HCT116 (cell line): ENCODE measurements at regions not wholly inside any gene's neighbourhood (a gene's known extent, or its start where the extent isn't known, plus 50 kb on each side); places are given as distances from the start of the nearest gene placed in this dataset.

Experiments
- ATAC-seq: fragments of 200-7000 bp; cut with Tn5 transposase; 2 replicates; pipeline ENCODE4 v1.9.1; 2020; ENCODE audit warnings: mild to moderate bottlenecking, moderate library complexity
- BruUV-seq: library from RNA; stranded (reverse); fragments of 400-500 nt; replicated peaks from 2 replicates; lab custom pipeline; 2021; lab: Mats Ljungman, UMichigan
- CTCF ChIA-PET: fragments of 300-600 bp; sonication (Branson Sonifier 250); formaldehyde crosslinking; loops from one replicate; lab custom pipeline; 2021; ENCODE audit warnings: antibody characterized with exemption; lab: Charles Lee
- POLR2A ChIA-PET: fragments of 300-600, 350-600 bp; sonication (Branson Sonifier 250); formaldehyde crosslinking; loops from one replicate; lab custom pipeline; 2021; ENCODE audit warnings: antibody characterized with exemption; lab: Charles Lee
- RAD21 ChIA-PET, 2 experiments: fragments of 300-600 bp; sonication (Branson Sonifier 250); formaldehyde crosslinking; loops; one replicate each; lab custom pipeline; 2023; ENCODE audit warnings: low total read pairs in 2 of 2; ENCODE audit not compliant: uncharacterized antibody in 2 of 2, unreplicated experiment in 2 of 2, low non-redundant PET in 1 of 2; lab: Charles Lee
- DNase-seq: peaks from one replicate; pipeline ENCODE4 v3.0.0-alpha.2; 2010; ENCODE audit warnings: low read depth, low spot score
- H2AFZ ChIP-seq: fragments of 200-600 bp; shearing (Covaris generic), sonication (generic); 2 replicates; pipeline ENCODE4 v1.6.1; 2017; ENCODE audit warnings: low read depth, mixed run types, mixed read lengths, antibody characterized with exemption, low read length; ENCODE audit not compliant: poor library complexity, severe bottlenecking
- H3K27ac ChIP-seq: 2 replicates; pipeline ENCODE4 v1.5.1; 2012; ENCODE audit warnings: low read depth, low read length
- H3K27me3 ChIP-seq: fragments of 200-600 bp; sonication (generic); 2 replicates; pipeline ENCODE4 v1.6.1; 2016; ENCODE audit warnings: mixed run types, low read length, mixed read lengths; ENCODE audit not compliant: insufficient read depth
- H3K36me3 ChIP-seq, 2 experiments: fragments of 200-500 bp in 1 of 2; fragments of 200-600 bp in 1 of 2; sonication (Bioruptor generic) in 1 of 2; sonication (generic) in 1 of 2; 2 replicates each; pipeline versions ENCODE4 v1.5.1 to v1.6.1; 2014 to 2016; ENCODE audit warnings: low read length in 2 of 2, inconsistent platforms in 1 of 2, mixed read lengths in 1 of 2, mixed run types in 1 of 2; ENCODE audit not compliant: insufficient read depth in 2 of 2, control insufficient read depth in 1 of 2
- H3K4me1 ChIP-seq, 2 experiments: fragments of 200-600 bp in 1 of 2; sonication (generic) in 1 of 2; 2 replicates each; pipeline versions ENCODE4 v1.5.1 to v1.6.1; 2012 to 2017; ENCODE audit warnings: low read length in 2 of 2, inconsistent platforms in 1 of 2, mild to moderate bottlenecking in 1 of 2, mixed read lengths in 1 of 2, mixed run types in 1 of 2, moderate library complexity in 1 of 2; ENCODE audit not compliant: insufficient read depth in 2 of 2, control insufficient read depth in 1 of 2
- H3K4me2 ChIP-seq: fragments of 200-600 bp; sonication (generic); 2 replicates; pipeline ENCODE4 v1.6.1; 2017; ENCODE audit warnings: mixed run types, low read length, mixed read lengths
- H3K4me3 ChIP-seq, 2 experiments: fragments of 200-600 bp in 1 of 2; sonication (generic) in 1 of 2; replicated peaks in 1 of 2; 2 replicates each; pipeline ENCODE4 v1.5.1; 2011 to 2016; ENCODE audit warnings: low read length in 2 of 2, control low read depth in 1 of 2, low read depth in 1 of 2, mild to moderate bottlenecking in 1 of 2, mixed read lengths in 1 of 2, mixed run types in 1 of 2
- H3K79me2 ChIP-seq: fragments of 200-600 bp; sonication (generic); 2 replicates; pipeline ENCODE4 v1.6.1; 2017; ENCODE audit warnings: mild to moderate bottlenecking, mixed run types, low read length, moderate library complexity, mixed read lengths; ENCODE audit not compliant: insufficient read depth
- H3K9ac ChIP-seq: fragments of 200-600 bp; sonication (generic); 2 replicates; pipeline ENCODE4 v1.6.1; 2016; ENCODE audit warnings: low read length, mixed read lengths
- H3K9me2 ChIP-seq: fragments of 200-600 bp; sonication (generic), shearing (Covaris generic); 2 replicates; pipeline ENCODE4 v1.6.1; 2017; ENCODE audit warnings: mixed run types, mild to moderate bottlenecking, moderate library complexity; ENCODE audit not compliant: insufficient read depth
- H3K9me3 ChIP-seq, 2 experiments: fragments of 200-500 bp in 1 of 2; fragments of 200-600 bp in 1 of 2; sonication (Bioruptor generic) in 1 of 2; sonication (generic) in 1 of 2; 2 replicates each; pipeline ENCODE4 v1.6.1; 2014 to 2017; ENCODE audit warnings: low read length in 2 of 2, mixed read lengths in 2 of 2, inconsistent platforms in 1 of 2, low read depth in 1 of 2, mild to moderate bottlenecking in 1 of 2, mixed run types in 1 of 2, moderate library complexity in 1 of 2; ENCODE audit not compliant: control insufficient read depth in 1 of 2, insufficient read depth in 1 of 2
- H4K20me1 ChIP-seq: fragments of 200-600 bp; sonication (generic), shearing (Covaris generic); 2 replicates; pipeline ENCODE4 v1.6.1; 2017; ENCODE audit warnings: mixed run types, mild to moderate bottlenecking, moderate library complexity; ENCODE audit not compliant: insufficient read depth
- CBX3 ChIP-seq: IDR thresholded peaks from 2 replicates; pipeline ENCODE4 v1.6.1; 2012; ENCODE audit warnings: low read depth
- EGR1 ChIP-seq: IDR thresholded peaks from 2 replicates; pipeline ENCODE4 v1.6.1; 2012; ENCODE audit warnings: low read depth
- EZH2phosphoT487 ChIP-seq: fragments of 200-600 bp; IDR thresholded peaks from 2 replicates; pipeline ENCODE4 v1.6.1; 2018; ENCODE audit warnings: antibody characterized with exemption, borderline replicate concordance
- JUND ChIP-seq: IDR thresholded peaks from 2 replicates; pipeline ENCODE4 v1.6.1; 2012
- POLR2AphosphoS5 ChIP-seq: IDR thresholded peaks from 2 replicates; pipeline ENCODE4 v1.6.1; 2011; ENCODE audit warnings: mild to moderate bottlenecking, low read depth, low read length, moderate library complexity
- SIN3A ChIP-seq: IDR thresholded peaks from 2 replicates; pipeline ENCODE4 v1.6.1; 2012; ENCODE audit warnings: low read depth
- SP1 ChIP-seq: IDR thresholded peaks from 2 replicates; pipeline ENCODE4 v1.6.1; 2012; ENCODE audit warnings: low read depth
- TCF7L2 ChIP-seq: IDR thresholded peaks from 2 replicates; pipeline ENCODE4 v1.7.0; 2011; ENCODE audit warnings: borderline replicate concordance, inconsistent platforms; ENCODE audit not compliant: insufficient read depth, insufficient read length; ENCODE audit errors: extremely low read depth
- YY1 ChIP-seq: IDR thresholded peaks from 2 replicates; pipeline ENCODE4 v1.6.1; 2011; ENCODE audit warnings: low read length, low read depth, moderate library complexity, mild to moderate bottlenecking; ENCODE audit not compliant: insufficient replicate concordance; ENCODE audit errors: extremely low read depth
- ZFX ChIP-seq: fragments of 450-650 bp; IDR thresholded peaks from 2 replicates; pipeline ENCODE4 v1.6.1; 2017
- ZNF274 ChIP-seq: fragments of 200-500 bp; sonication (Bioruptor generic); IDR thresholded peaks from 2 replicates; pipeline ENCODE4 v1.6.1; 2014; ENCODE audit warnings: mild to moderate bottlenecking, low read depth, low read length, inconsistent platforms
- intact Hi-C: fragments of 100-400 bp; cut with micrococcal nuclease; formaldehyde crosslinking; loops from 2 replicates; pipeline ENCODE4 v1.10.0; 2022
- TF ChIP-seq, protein P1 (sequence below): IDR thresholded peaks from 2 replicates; pipeline ENCODE4 v1.6.1; 2012
- TF ChIP-seq, protein P2 (sequence below): IDR thresholded peaks from 2 replicates; pipeline ENCODE4 v1.6.1; 2012; ENCODE audit warnings: low read depth
- TF ChIP-seq, protein P3 (sequence below): IDR thresholded peaks from 2 replicates; pipeline ENCODE4 v1.6.1; 2011; ENCODE audit warnings: mild to moderate bottlenecking, low read length, moderate library complexity; ENCODE audit not compliant: insufficient replicate concordance; ENCODE audit errors: extremely low read depth
- TF ChIP-seq, protein P4 (sequence below), 3 experiments: fragments of 200-600 bp in 1 of 3; sonication (generic) in 1 of 3; IDR thresholded peaks in 2 of 3; conservative IDR thresholded peaks in 1 of 3; 2 replicates each; pipeline ENCODE4 v1.5.1; 2012 to 2017; ENCODE audit warnings: low read depth in 2 of 3, low read length in 2 of 3, antibody characterized with exemption in 1 of 3, borderline replicate concordance in 1 of 3, control low read depth in 1 of 3, mild to moderate bottlenecking in 1 of 3, mixed read lengths in 1 of 3, mixed run types in 1 of 3, moderate library complexity in 1 of 3; ENCODE audit not compliant: insufficient read depth in 1 of 3
- TF ChIP-seq, protein P5 (sequence below): IDR thresholded peaks from 2 replicates; pipeline ENCODE4 v1.6.1; 2012

DNA sequence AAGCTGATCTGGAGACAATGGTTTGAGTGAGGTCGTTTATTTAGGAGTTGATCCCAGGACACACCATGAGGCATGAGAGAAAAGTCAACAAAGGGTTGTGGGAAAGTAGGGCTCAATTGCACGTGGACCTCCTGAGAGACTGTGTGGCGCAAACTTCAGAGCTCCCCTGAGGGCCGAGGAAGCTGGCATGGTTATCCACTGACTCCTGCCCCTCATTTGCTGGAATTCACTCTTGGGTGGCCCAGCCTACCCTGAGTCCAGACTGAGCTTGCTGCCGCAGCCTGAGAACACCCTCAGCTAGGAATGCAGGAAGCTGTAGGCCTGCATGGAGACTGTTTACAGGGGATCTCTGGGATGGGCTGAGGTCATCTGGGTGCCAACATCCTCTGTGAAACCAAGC lies 301.0 kb downstream of the RWDD3 start:
- Histone ChIP-seq H3K27me3 (no peaks in the 10 kb centered on the region), H3K9ac (no peak overlapping the region), H3K9me3 (no peaks in the 10 kb centered on the region), H2AFZ (no peak overlapping the region), H4K20me1 (no peaks in the 10 kb centered on the region), H3K27ac (no peak overlapping the region), H3K4me2 (no peak overlapping the region), H3K9me2 (no peaks in the 10 kb centered on the region), H3K36me3 (no peaks in the 10 kb centered on the region), H3K4me1 (no peaks in the 10 kb centered on the region), H3K4me3 (no peak overlapping the region), H3K79me2 (no peaks in the 10 kb centered on the region)
- ChIA-PET POLR2A (no interaction called here), CTCF (no interaction called here), RAD21 (no interaction called here)
- BruUV-seq: no TSS peak
- no peak for TF ChIP-seq JUND
- TF ChIP-seq, protein P1, sequence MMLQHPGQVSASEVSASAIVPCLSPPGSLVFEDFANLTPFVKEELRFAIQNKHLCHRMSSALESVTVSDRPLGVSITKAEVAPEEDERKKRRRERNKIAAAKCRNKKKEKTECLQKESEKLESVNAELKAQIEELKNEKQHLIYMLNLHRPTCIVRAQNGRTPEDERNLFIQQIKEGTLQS: no peak
- no peak for TF ChIP-seq SIN3A
- TF ChIP-seq, protein P2, sequence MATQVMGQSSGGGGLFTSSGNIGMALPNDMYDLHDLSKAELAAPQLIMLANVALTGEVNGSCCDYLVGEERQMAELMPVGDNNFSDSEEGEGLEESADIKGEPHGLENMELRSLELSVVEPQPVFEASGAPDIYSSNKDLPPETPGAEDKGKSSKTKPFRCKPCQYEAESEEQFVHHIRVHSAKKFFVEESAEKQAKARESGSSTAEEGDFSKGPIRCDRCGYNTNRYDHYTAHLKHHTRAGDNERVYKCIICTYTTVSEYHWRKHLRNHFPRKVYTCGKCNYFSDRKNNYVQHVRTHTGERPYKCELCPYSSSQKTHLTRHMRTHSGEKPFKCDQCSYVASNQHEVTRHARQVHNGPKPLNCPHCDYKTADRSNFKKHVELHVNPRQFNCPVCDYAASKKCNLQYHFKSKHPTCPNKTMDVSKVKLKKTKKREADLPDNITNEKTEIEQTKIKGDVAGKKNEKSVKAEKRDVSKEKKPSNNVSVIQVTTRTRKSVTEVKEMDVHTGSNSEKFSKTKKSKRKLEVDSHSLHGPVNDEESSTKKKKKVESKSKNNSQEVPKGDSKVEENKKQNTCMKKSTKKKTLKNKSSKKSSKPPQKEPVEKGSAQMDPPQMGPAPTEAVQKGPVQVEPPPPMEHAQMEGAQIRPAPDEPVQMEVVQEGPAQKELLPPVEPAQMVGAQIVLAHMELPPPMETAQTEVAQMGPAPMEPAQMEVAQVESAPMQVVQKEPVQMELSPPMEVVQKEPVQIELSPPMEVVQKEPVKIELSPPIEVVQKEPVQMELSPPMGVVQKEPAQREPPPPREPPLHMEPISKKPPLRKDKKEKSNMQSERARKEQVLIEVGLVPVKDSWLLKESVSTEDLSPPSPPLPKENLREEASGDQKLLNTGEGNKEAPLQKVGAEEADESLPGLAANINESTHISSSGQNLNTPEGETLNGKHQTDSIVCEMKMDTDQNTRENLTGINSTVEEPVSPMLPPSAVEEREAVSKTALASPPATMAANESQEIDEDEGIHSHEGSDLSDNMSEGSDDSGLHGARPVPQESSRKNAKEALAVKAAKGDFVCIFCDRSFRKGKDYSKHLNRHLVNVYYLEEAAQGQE: no peak
- TF ChIP-seq, protein P3, sequence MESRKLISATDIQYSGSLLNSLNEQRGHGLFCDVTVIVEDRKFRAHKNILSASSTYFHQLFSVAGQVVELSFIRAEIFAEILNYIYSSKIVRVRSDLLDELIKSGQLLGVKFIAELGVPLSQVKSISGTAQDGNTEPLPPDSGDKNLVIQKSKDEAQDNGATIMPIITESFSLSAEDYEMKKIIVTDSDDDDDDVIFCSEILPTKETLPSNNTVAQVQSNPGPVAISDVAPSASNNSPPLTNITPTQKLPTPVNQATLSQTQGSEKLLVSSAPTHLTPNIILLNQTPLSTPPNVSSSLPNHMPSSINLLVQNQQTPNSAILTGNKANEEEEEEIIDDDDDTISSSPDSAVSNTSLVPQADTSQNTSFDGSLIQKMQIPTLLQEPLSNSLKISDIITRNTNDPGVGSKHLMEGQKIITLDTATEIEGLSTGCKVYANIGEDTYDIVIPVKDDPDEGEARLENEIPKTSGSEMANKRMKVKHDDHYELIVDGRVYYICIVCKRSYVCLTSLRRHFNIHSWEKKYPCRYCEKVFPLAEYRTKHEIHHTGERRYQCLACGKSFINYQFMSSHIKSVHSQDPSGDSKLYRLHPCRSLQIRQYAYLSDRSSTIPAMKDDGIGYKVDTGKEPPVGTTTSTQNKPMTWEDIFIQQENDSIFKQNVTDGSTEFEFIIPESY: no peak
- no peak for TF ChIP-seq EZH2phosphoT487
- no peak for TF ChIP-seq CBX3
- no peak for TF ChIP-seq EGR1
- no peak for TF ChIP-seq YY1
- TF ChIP-seq, protein P4, sequence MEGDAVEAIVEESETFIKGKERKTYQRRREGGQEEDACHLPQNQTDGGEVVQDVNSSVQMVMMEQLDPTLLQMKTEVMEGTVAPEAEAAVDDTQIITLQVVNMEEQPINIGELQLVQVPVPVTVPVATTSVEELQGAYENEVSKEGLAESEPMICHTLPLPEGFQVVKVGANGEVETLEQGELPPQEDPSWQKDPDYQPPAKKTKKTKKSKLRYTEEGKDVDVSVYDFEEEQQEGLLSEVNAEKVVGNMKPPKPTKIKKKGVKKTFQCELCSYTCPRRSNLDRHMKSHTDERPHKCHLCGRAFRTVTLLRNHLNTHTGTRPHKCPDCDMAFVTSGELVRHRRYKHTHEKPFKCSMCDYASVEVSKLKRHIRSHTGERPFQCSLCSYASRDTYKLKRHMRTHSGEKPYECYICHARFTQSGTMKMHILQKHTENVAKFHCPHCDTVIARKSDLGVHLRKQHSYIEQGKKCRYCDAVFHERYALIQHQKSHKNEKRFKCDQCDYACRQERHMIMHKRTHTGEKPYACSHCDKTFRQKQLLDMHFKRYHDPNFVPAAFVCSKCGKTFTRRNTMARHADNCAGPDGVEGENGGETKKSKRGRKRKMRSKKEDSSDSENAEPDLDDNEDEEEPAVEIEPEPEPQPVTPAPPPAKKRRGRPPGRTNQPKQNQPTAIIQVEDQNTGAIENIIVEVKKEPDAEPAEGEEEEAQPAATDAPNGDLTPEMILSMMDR (IDR thresholded peaks at IDR 0.05 in 2 of 3, conservative IDR thresholded peaks at IDR 0.05 in 1 of 3; ENCODE audit: borderline replicate concordance in 1 of 3, insufficient read depth in 1 of 3, low read depth in 2 of 3, low read length in 2 of 3): no peak
- no peak for TF ChIP-seq SP1
- TF ChIP-seq, protein P5, sequence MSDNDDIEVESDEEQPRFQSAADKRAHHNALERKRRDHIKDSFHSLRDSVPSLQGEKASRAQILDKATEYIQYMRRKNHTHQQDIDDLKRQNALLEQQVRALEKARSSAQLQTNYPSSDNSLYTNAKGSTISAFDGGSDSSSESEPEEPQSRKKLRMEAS: no peak
- TF ChIP-seq ZFX: no peak
- no peak for TF ChIP-seq TCF7L2
- TF ChIP-seq POLR2AphosphoS5: no peak
- no peak for TF ChIP-seq ZNF274
- intact Hi-C loops: no loop called here
- DNase-seq (no peak), ATAC-seq (no peak)
